Skeletal muscle tissue (tissue), 3 donors: ENCODE measurements at regions not wholly inside any gene's neighbourhood (a gene's known extent, or its start where the extent isn't known, plus 50 kb on each side); places are given as distances from the start of the nearest gene placed in this dataset.
"Not testable (repeated sequence)": the region's sequence is repeated elsewhere in the genome, so short reads cannot be mapped to it uniquely, and the experiment has no call there.

Source experiments
- H3K27ac ChIP-seq: one replicate; pipeline ENCODE4 v1.7.0; 2013; ENCODE audit warnings: mild to moderate bottlenecking, low read depth, low read length, inconsistent platforms
- H3K27me3 ChIP-seq, 3 donors: one replicate each; pipeline ENCODE4 v1.7.0; 2013; ENCODE audit warnings: low read length in 3 of 3; ENCODE audit not compliant: control insufficient read depth in 3 of 3, insufficient read depth in 3 of 3
- H3K36me3 ChIP-seq, 3 donors: one replicate each; pipeline ENCODE4 v1.7.0; 2013; ENCODE audit warnings: low read length in 3 of 3; ENCODE audit not compliant: control insufficient read depth in 3 of 3, insufficient read depth in 3 of 3
- H3K4me1 ChIP-seq, 3 donors: one replicate each; pipeline ENCODE4 v1.7.0; 2013; ENCODE audit warnings: low read length in 3 of 3, mild to moderate bottlenecking in 3 of 3; ENCODE audit not compliant: control insufficient read depth in 3 of 3, insufficient read depth in 3 of 3
- H3K4me3 ChIP-seq, 3 donors: one replicate each; pipeline ENCODE4 v1.7.0; 2013; ENCODE audit warnings: low read length in 3 of 3
- H3K9ac ChIP-seq, 3 donors: one replicate each; pipeline ENCODE4 v1.7.0; 2013; ENCODE audit warnings: low read length in 3 of 3, mild to moderate bottlenecking in 3 of 3, moderate library complexity in 2 of 3, low read depth in 1 of 3
- H3K9me3 ChIP-seq, 3 donors: one replicate each; pipeline ENCODE4 v1.7.0; 2013; ENCODE audit warnings: low read length in 3 of 3; ENCODE audit not compliant: control insufficient read depth in 3 of 3
- donor health status: Osteomylitis.

GRCh38 chr12:90808568-90808967, 146.4 kb downstream of the CCER1 start:
- Histone ChIP-seq H3K4me1 (no peaks in the 10 kb centered on the region), H3K9me3 (no peaks in the 10 kb centered on the region), H3K36me3 (no peaks in the 10 kb centered on the region), H3K4me3 (no peak overlapping the region), H3K9ac (no peak overlapping the region), H3K27me3 (no peaks in the 10 kb centered on the region), H3K27ac (no peak overlapping the region)

- H3K4me1 ChIP-seq: no peaks in the 10 kb centered on the region
- no peaks in the 10 kb centered on the region for H3K27me3 ChIP-seq
- H3K9me3 ChIP-seq: no peaks in the 10 kb centered on the region
- H3K9ac ChIP-seq: no peak overlapping the region
- no peak overlapping the region for H3K4me3 ChIP-seq
- no peaks in the 10 kb centered on the region for H3K36me3 ChIP-seq
- H3K27ac ChIP-seq: no peak overlapping the region
These were observed 152.2 kb downstream of the CCER1 start for GRCh38 chr12:90802727-90803126.

GRCh38 chr12:90801776-90802175, 153.2 kb downstream of the CCER1 start:
- Histone ChIP-seq H3K36me3 (no peaks in the 10 kb centered on the region), H3K4me3 (no peak overlapping the region), H3K9ac (no peak overlapping the region), H3K27me3 (no peaks in the 10 kb centered on the region), H3K27ac (no peak overlapping the region), H3K4me1 (no peaks in the 10 kb centered on the region), H3K9me3 (no peaks in the 10 kb centered on the region)

GRCh38 chr12:90794212-90794611, 160.8 kb downstream of the CCER1 start:
- no peaks in the 10 kb centered on the region for H3K4me1 ChIP-seq
- no peak overlapping the region for H3K4me3 ChIP-seq
- H3K9me3 ChIP-seq: no peaks in the 10 kb centered on the region
- H3K27ac ChIP-seq: no peak overlapping the region
- H3K36me3 ChIP-seq: no peaks in the 10 kb centered on the region
- H3K9ac ChIP-seq: no peak overlapping the region
- H3K27me3 ChIP-seq: no peaks in the 10 kb centered on the region

GRCh38 chr12:90792718-90793117, 162.3 kb downstream of the CCER1 start:
- not testable (repeated sequence) for H3K4me3 ChIP-seq, H3K9ac ChIP-seq, H3K9me3 ChIP-seq, H3K4me1 ChIP-seq, H3K27me3 ChIP-seq, H3K27ac ChIP-seq, H3K36me3 ChIP-seq

- Histone ChIP-seq H3K4me1 (no peaks in the 10 kb centered on the region), H3K4me3 (no peak overlapping the region), H3K27ac (no peak overlapping the region), H3K36me3 (no peaks in the 10 kb centered on the region), H3K9me3 (no peaks in the 10 kb centered on the region), H3K27me3 (no peaks in the 10 kb centered on the region), H3K9ac (no peak overlapping the region)
These were observed 163.5 kb downstream of the CCER1 start for GRCh38 chr12:90791445-90791844.

- Histone ChIP-seq H3K27me3 (no peaks in the 10 kb centered on the region), H3K4me3 (no peak overlapping the region), H3K4me1 (no peaks in the 10 kb centered on the region), H3K9me3 (no peaks in the 10 kb centered on the region), H3K9ac (no peak overlapping the region), H3K27ac (no peak overlapping the region), H3K36me3 (no peaks in the 10 kb centered on the region)
These were observed 164.2 kb downstream of the CCER1 start for GRCh38 chr12:90790747-90791146.

GRCh38 chr12:90773491-90773890, 181.5 kb downstream of the CCER1 start:
- H3K9ac ChIP-seq: no peak overlapping the region
- H3K4me1 ChIP-seq: no peaks in the 10 kb centered on the region
- no peaks in the 10 kb centered on the region for H3K36me3 ChIP-seq
- no peaks in the 10 kb centered on the region for H3K27me3 ChIP-seq
- no peaks in the 10 kb centered on the region for H3K9me3 ChIP-seq
- H3K4me3 ChIP-seq: no peak overlapping the region
- H3K27ac ChIP-seq: no peak overlapping the region

GRCh38 chr12:90770861-90771260, 184.1 kb downstream of the CCER1 start:
- Histone ChIP-seq H3K4me1 (no peaks in the 10 kb centered on the region), H3K27me3 (no peaks in the 10 kb centered on the region), H3K9me3 (no peaks in the 10 kb centered on the region), H3K36me3 (no peaks in the 10 kb centered on the region), H3K4me3 (no peak overlapping the region), H3K9ac (no peak overlapping the region), H3K27ac (no peak overlapping the region)

- Histone ChIP-seq H3K9me3 (no peaks in the 10 kb centered on the region), H3K36me3 (no peaks in the 10 kb centered on the region), H3K27me3 (no peaks in the 10 kb centered on the region), H3K4me1 (no peaks in the 10 kb centered on the region), H3K4me3 (no peak overlapping the region), H3K27ac (no peak overlapping the region), H3K9ac (no peak overlapping the region)
These were observed 197.0 kb downstream of the CCER1 start for GRCh38 chr12:90757957-90758356.

- Histone ChIP-seq H3K9me3 (no peaks in the 10 kb centered on the region), H3K4me3 (no peak overlapping the region), H3K27ac (no peak overlapping the region), H3K9ac (no peak overlapping the region), H3K4me1 (no peaks in the 10 kb centered on the region), H3K36me3 (no peaks in the 10 kb centered on the region), H3K27me3 (no peaks in the 10 kb centered on the region)
These were observed 209.8 kb downstream of the CCER1 start for GRCh38 chr12:90745211-90745610.
